ENCODE measurements at regions not wholly inside any gene's neighbourhood (a gene's known extent, or its start where the extent isn't known, plus 50 kb on each side); places are given as distances from the start of the nearest gene placed in this dataset.

GRCh38 chr6:170114187-170114945 lies 176.5 kb downstream of the DLL1 start:
- DNase-seq (ENCODE audit: low spot score), result no peak

GRCh38 chr6:170113141-170113540 lies 177.7 kb downstream of the DLL1 start:
- DNase-seq (ENCODE audit: low spot score), result no peak

GRCh38 chr6:170112583-170112860 lies 178.4 kb downstream of the DLL1 start:
- no peak for DNase-seq (ENCODE audit: low spot score)

GRCh38 chr6:170111816-170112582 lies 178.9 kb downstream of the DLL1 start:
- no peak for DNase-seq (ENCODE audit: low spot score)

GRCh38 chr6:170111141-170111664 lies 179.7 kb downstream of the DLL1 start:
- no peak for DNase-seq (ENCODE audit: low spot score)

GRCh38 chr6:170110201-170111140 lies 180.4 kb downstream of the DLL1 start:
- DNase-seq (ENCODE audit: low spot score), result no peak

GRCh38 chr6:170108890-170109587 lies 181.8 kb downstream of the DLL1 start:
- no peak for DNase-seq (ENCODE audit: low spot score)

GRCh38 chr6:170108456-170108855 lies 182.4 kb downstream of the DLL1 start:
- DNase-seq (ENCODE audit: low spot score), result no peak

GRCh38 chr6:170107606-170108222 lies 183.2 kb downstream of the DLL1 start:
- DNase-seq (ENCODE audit: low spot score), result no peak

GRCh38 chr6:170106906-170107525 lies 183.9 kb downstream of the DLL1 start:
- DNase-seq (ENCODE audit: low spot score), result no peak

GRCh38 chr6:170102582-170103481 lies 188.0 kb downstream of the DLL1 start:
- no peak for DNase-seq (ENCODE audit: low spot score)

GRCh38 chr6:170102038-170102437 lies 188.8 kb downstream of the DLL1 start:
- no peak for DNase-seq (ENCODE audit: low spot score)

GRCh38 chr6:170101281-170102035 lies 189.4 kb downstream of the DLL1 start:
- DNase-seq (ENCODE audit: low spot score), result no peak

- DNase-seq (ENCODE audit: low spot score), result no peak
These were observed 190.8 kb downstream of the DLL1 start for GRCh38 chr6:170100046-170100445.

- DNase-seq (ENCODE audit: low spot score), result no peak
These were observed 191.5 kb downstream of the DLL1 start for GRCh38 chr6:170099387-170099786.

- no peak for DNase-seq (ENCODE audit: low spot score)
These were observed 192.3 kb downstream of the DLL1 start for GRCh38 chr6:170098428-170099170.

- no peak for DNase-seq (ENCODE audit: low spot score)
These were observed 193.1 kb downstream of the DLL1 start for GRCh38 chr6:170097505-170098427.

Data from COLO829 (cell line).